K562 (cell line): ENCODE measurements at regions not wholly inside any gene's neighbourhood (a gene's known extent, or its start where the extent isn't known, plus 50 kb on each side); places are given as distances from the start of the nearest gene placed in this dataset.

Experiments used
- ATAC-seq: fragments of 200-7000 bp; cut with Tn5 transposase; 3 replicates; pipeline ENCODE4 v1.9.1; 2020; ENCODE audit warnings: moderate library complexity
- BruUV-seq: library from RNA; stranded (reverse); fragments of 400-500 nt; replicated peaks from 2 replicates; lab custom pipeline; 2021; lab: Mats Ljungman, UMichigan
- CTCF ChIA-PET: fragments of 300-600 bp; formaldehyde crosslinking; extraction: SDS; loops from one replicate; lab custom pipeline; 2021; ENCODE audit warnings: low intra/inter-chr PET ratio; lab: Yijun Ruan, JAX
- POLR2A ChIA-PET: fragments of 300-600, 350-650 bp; sonication (Branson Sonifier 250); formaldehyde crosslinking; extraction: SDS; loops from one replicate; lab custom pipeline; 2021; ENCODE audit warnings: antibody characterized with exemption, inconsistent platforms; lab: Yijun Ruan, JAX
- DNase-seq, 4 experiments: peaks; one replicate each; pipeline versions ENCODE4 v3.0.0 to v3.0.0-alpha.2; 2011 to 2018; ENCODE audit warnings: low spot score in 3 of 4, mixed read lengths in 3 of 4; ENCODE audit errors: extremely low read depth in 1 of 4
- FAIRE-seq: peaks from 2 replicates; lab custom pipeline; 2011; peaks lifted over from hg19 to GRCh38; lab: Jason Lieb, UNC
- H2AFZ ChIP-seq: 2 replicates; pipeline ENCODE4 v1.6.0; 2011; ENCODE audit warnings: low read depth, low read length, control low read depth, inconsistent platforms
- H3K27ac ChIP-seq: fragments of 200-600 bp; 3 replicates; pipeline ENCODE4 v1.8.0; 2011; ENCODE audit warnings: low read depth, mild to moderate bottlenecking, control low read depth, inconsistent platforms, low read length, moderate library complexity, mixed read lengths; ENCODE audit errors: extremely low read depth
- H3K27me3 ChIP-seq, 2 experiments: fragments of 300-600 bp in 1 of 2; 2 replicates in 1 of 2; 3 replicates in 1 of 2; pipeline versions ENCODE4 v1.6.0 to v1.8.0; 2011; ENCODE audit warnings: inconsistent platforms in 2 of 2, low read length in 2 of 2, mild to moderate bottlenecking in 1 of 2, mixed read lengths in 1 of 2, moderate library complexity in 1 of 2; ENCODE audit not compliant: control insufficient read depth in 2 of 2, insufficient read depth in 2 of 2
- H3K36me3 ChIP-seq: fragments of 300-600 bp; 3 replicates; pipeline ENCODE4 v1.8.0; 2011; ENCODE audit warnings: mild to moderate bottlenecking, low read length, inconsistent platforms; ENCODE audit not compliant: control insufficient read depth, insufficient read depth
- H3K4me1 ChIP-seq, 2 experiments: fragments of 200-600 bp in 1 of 2; replicated peaks in 1 of 2; 2 replicates in 1 of 2; 3 replicates in 1 of 2; pipeline versions ENCODE4 v1.5.1 to v1.8.0; 2011; ENCODE audit warnings: inconsistent platforms in 2 of 2, low read length in 2 of 2, mild to moderate bottlenecking in 1 of 2, mixed read lengths in 1 of 2, moderate library complexity in 1 of 2; ENCODE audit not compliant: control insufficient read depth in 2 of 2, insufficient read depth in 2 of 2
- H3K4me2 ChIP-seq: 2 replicates; pipeline ENCODE4 v1.6.1; 2011; ENCODE audit warnings: low read length, control low read depth, inconsistent platforms, mixed read lengths; ENCODE audit not compliant: insufficient read depth
- H3K4me3 ChIP-seq: fragments of 200-600 bp; sonication (generic), shearing (Covaris generic); 2 replicates; pipeline ENCODE4 v1.5.1; 2016; ENCODE audit warnings: control low read depth, inconsistent platforms
- H3K79me2 ChIP-seq: fragments of 200-600 bp; 3 replicates; pipeline ENCODE4 v1.8.0; 2011; ENCODE audit warnings: low read length, inconsistent platforms; ENCODE audit not compliant: control insufficient read depth, insufficient read depth
- H3K9ac ChIP-seq, 2 experiments: 2 replicates each; pipeline versions ENCODE4 v1.6.0 to v1.6.1; 2011; ENCODE audit warnings: low read depth in 2 of 2, low read length in 2 of 2, control low read depth in 1 of 2, inconsistent platforms in 1 of 2, mild to moderate bottlenecking in 1 of 2, mixed read lengths in 1 of 2; ENCODE audit not compliant: insufficient read depth in 1 of 2
- H3K9me1 ChIP-seq: one replicate; pipeline ENCODE4 v1.6.0; 2011; ENCODE audit warnings: inconsistent platforms, mild to moderate bottlenecking, low read length, moderate library complexity; ENCODE audit not compliant: control insufficient read depth, insufficient read depth
- H3K9me3 ChIP-seq: replicated peaks from 2 replicates; pipeline ENCODE4 v1.5.1; 2011; ENCODE audit warnings: low read depth, low read length, inconsistent platforms; ENCODE audit not compliant: control insufficient read depth, insufficient read depth
- H4K20me1 ChIP-seq: replicated peaks from 2 replicates; pipeline ENCODE4 v1.6.1; 2011; ENCODE audit warnings: low read length, inconsistent platforms, mixed read lengths; ENCODE audit not compliant: control insufficient read depth, insufficient read depth
- CUX1 ChIP-seq: fragments of 200-800 bp; sonication (Bioruptor generic); IDR thresholded peaks from 2 replicates; pipeline ENCODE4 v1.6.1; 2016; ENCODE audit warnings: missing genetic modification characterization, missing compliant biosample characterization
- IRF2 ChIP-seq: sonication (generic); formaldehyde crosslinking; IDR thresholded peaks from 2 replicates; pipeline ENCODE4 v1.8.1; 2022; ENCODE audit warnings: mild to moderate bottlenecking, missing genetic modification reagents
- KDM4B ChIP-seq, 2 experiments: fragments of 450-650 bp in 1 of 2; sonication (generic) in 1 of 2; IDR thresholded peaks; 2 replicates each; pipeline ENCODE4 v1.6.1; 2016 to 2017; ENCODE audit warnings: borderline replicate concordance in 2 of 2, antibody characterized with exemption in 1 of 2, low read depth in 1 of 2, mild to moderate bottlenecking in 1 of 2
- NR2C2 ChIP-seq, 2 experiments: fragments of 200-800 bp in 1 of 2; sonication (Bioruptor generic) in 1 of 2; sonication (generic) in 1 of 2; formaldehyde crosslinking in 1 of 2; IDR thresholded peaks; 2 replicates each; pipeline versions ENCODE4 v1.6.1 to v1.8.0; 2016 to 2022; ENCODE audit warnings: mild to moderate bottlenecking in 1 of 2, missing compliant biosample characterization in 1 of 2, missing genetic modification characterization in 1 of 2, missing genetic modification reagents in 1 of 2
- STAG1 ChIP-seq: sonication (generic); formaldehyde crosslinking; IDR thresholded peaks from 2 replicates; pipeline ENCODE4 v1.5.0; 2020; ENCODE audit warnings: missing genetic modification reagents, borderline replicate concordance
- TCF15 ChIP-seq: fragments of 250-450 bp; sonication (Bioruptor Pico); IDR thresholded peaks from 2 replicates; pipeline ENCODE4 v1.8.0; 2022; ENCODE audit warnings: moderate library complexity, mild to moderate bottlenecking, inconsistent platforms
- WGBS: fragments of 100-300 bp; shearing (Covaris generic); methylation state at CpG from one replicate; pipeline ENCODE4 v1.1.6; 2016; ENCODE audit warnings: low coverage, mixed read lengths; ENCODE audit not compliant: insufficient coverage; ENCODE audit errors: missing lambda C conversion rate; 5-methylcytosine and 5-hydroxymethylcytosine counted together
- in situ Hi-C: fragments of 300-500 bp; cut with MboI; formaldehyde crosslinking; loops from 4 replicates; pipeline ENCODE4 v1.15.0; 2018; ENCODE audit warnings: inconsistent platforms, mixed read lengths
- intact Hi-C: fragments of 100-400 bp; cut with micrococcal nuclease; formaldehyde crosslinking; loops from 2 replicates; pipeline ENCODE4 v1.14.2; 2022
- TF ChIP-seq, protein P1 (sequence below), 2 experiments: IDR thresholded peaks; 2 replicates each; pipeline ENCODE4 v1.6.1; 2011; ENCODE audit warnings: borderline replicate concordance in 1 of 2, control low read depth in 1 of 2, low read depth in 1 of 2, low read length in 1 of 2, mild to moderate bottlenecking in 1 of 2, mixed read lengths in 1 of 2, moderate library complexity in 1 of 2; ENCODE audit not compliant: insufficient read depth in 1 of 2, insufficient read length in 1 of 2, poor library complexity in 1 of 2, severe bottlenecking in 1 of 2; ENCODE audit errors: extremely low read depth in 1 of 2

DNA sequence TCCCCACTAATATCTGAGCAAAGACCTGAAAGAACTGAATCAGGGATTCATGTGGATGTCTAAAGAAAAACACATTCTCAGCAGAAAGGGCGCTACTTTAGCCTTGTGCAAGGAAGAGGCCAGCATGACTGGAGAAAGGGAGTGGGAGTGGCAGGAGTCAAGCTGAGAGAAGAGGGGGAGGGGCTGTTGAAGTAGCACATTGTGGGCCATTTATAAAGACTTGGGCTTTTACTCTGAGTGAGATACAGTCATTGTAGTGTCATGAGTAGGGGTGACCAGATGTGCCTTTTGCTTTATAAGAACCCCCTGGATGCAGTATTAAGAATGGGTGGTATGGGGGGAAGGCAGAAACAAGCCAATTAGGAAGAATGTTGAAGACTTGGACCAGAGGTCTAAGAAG lies 452.8 kb downstream of the ENC1 start (continued):
- TF ChIP-seq TCF15 (CRISPR knock-in tag) (no peak), IRF2 (CRISPR knock-in tag) (no peak), KDM4B (IDR thresholded peaks at IDR 0.05; ENCODE audit: borderline replicate concordance in 2 of 2, low read depth in 1 of 2) (no peak), STAG1 (CRISPR knock-in tag) (no peak)
- TF ChIP-seq, protein P1, sequence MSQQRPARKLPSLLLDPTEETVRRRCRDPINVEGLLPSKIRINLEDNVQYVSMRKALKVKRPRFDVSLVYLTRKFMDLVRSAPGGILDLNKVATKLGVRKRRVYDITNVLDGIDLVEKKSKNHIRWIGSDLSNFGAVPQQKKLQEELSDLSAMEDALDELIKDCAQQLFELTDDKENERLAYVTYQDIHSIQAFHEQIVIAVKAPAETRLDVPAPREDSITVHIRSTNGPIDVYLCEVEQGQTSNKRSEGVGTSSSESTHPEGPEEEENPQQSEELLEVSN (IDR thresholded peaks at IDR 0.05; ENCODE audit: borderline replicate concordance in 1 of 2, extremely low read depth in 1 of 2, insufficient read depth in 1 of 2, insufficient read length in 1 of 2, low read depth in 1 of 2, low read length in 1 of 2, poor library complexity in 1 of 2, severe bottlenecking in 1 of 2), result no peak
- TF ChIP-seq, all 486 proteins: peak for 0

- no peaks in the 10 kb centered on the region for H3K79me2 ChIP-seq
- under 1% methylated on average over 6 of the region's 6 CpGs for WGBS
- H3K27ac ChIP-seq, result no peak overlapping the region
- DNase-seq (no peak), ATAC-seq (no peak), FAIRE-seq (no peak)
- intact Hi-C loops (no loop called here), in situ Hi-C loops (no loop called here)
- H3K4me2 ChIP-seq, result no peak overlapping the region
- peaks cover 0 to 18% of the 10 kb centered on the region in 2 experiments; a peak in 3 of 5 replicates for H3K27me3 ChIP-seq
- no peaks in the 10 kb centered on the region for H3K36me3 ChIP-seq
- H4K20me1 ChIP-seq, result no peaks in the 10 kb centered on the region
- ChIA-PET CTCF (no interaction called here), POLR2A (no interaction called here)
- H3K4me3 ChIP-seq, result no peak overlapping the region
- H3K4me1 ChIP-seq, result no peaks in the 10 kb centered on the region
- no TSS peak for BruUV-seq
- no peak overlapping the region for H3K9ac ChIP-seq
- no peaks in the 10 kb centered on the region for H3K9me1 ChIP-seq
- H2AFZ ChIP-seq, result no peak overlapping the region
- H3K9me3 ChIP-seq, result no peaks in the 10 kb centered on the region
- TF ChIP-seq IRF2 (CRISPR knock-in tag) (no peak), NR2C2 (CRISPR knock-in tag; IDR thresholded peaks at IDR 0.05) (no peak), NR2C2 (tag; IDR thresholded peaks at IDR 0.05) (no peak), CUX1 (CRISPR knock-in tag) (no peak)
Measured at GRCh38 chr5:74186356-74187315, 453.9 kb downstream of the ENC1 start.
